Caco-2 (cell line): ENCODE measurements at regions not wholly inside any gene's neighbourhood (a gene's known extent, or its start where the extent isn't known, plus 50 kb on each side); places are given as distances from the start of the nearest gene placed in this dataset.

Source experiments
- BruUV-seq: library from RNA; stranded (reverse); fragments of 400-500 nt; replicated peaks from 2 replicates; lab custom pipeline; 2021; lab: Mats Ljungman, UMichigan
- CTCF ChIA-PET: fragments of 300-600 bp; sonication (Branson Sonifier 250); formaldehyde crosslinking; loops from one replicate; lab custom pipeline; 2022; ENCODE audit warnings: antibody characterized with exemption; lab: Charles Lee
- POLR2A ChIA-PET: fragments of 300-600 bp; sonication (Branson Sonifier 250); formaldehyde crosslinking; loops from one replicate; lab custom pipeline; 2022; ENCODE audit warnings: antibody characterized with exemption; lab: Charles Lee
- DNase-seq, 2 experiments: peaks; one replicate each; pipeline versions ENCODE4 v3.0.0 to v3.0.0-alpha.2; 2020 to 2022
- H3K27me3 ChIP-seq: replicated peaks from 2 replicates; pipeline ENCODE4 v1.6.0; 2011; ENCODE audit warnings: low read length; ENCODE audit not compliant: control insufficient read depth, insufficient read depth
- H3K36me3 ChIP-seq: 2 replicates; pipeline ENCODE4 v1.5.1; 2011; ENCODE audit warnings: low read length; ENCODE audit not compliant: control insufficient read depth, insufficient read depth
- H3K4me1 ChIP-seq: fragments of 250-450 bp; sonication (Bioruptor Pico); 2 replicates; pipeline ENCODE4 v1.5.1; 2020; ENCODE audit warnings: mild to moderate bottlenecking
- H3K4me3 ChIP-seq: 2 replicates; pipeline ENCODE4 v1.5.1; 2011; ENCODE audit warnings: low read depth, mild to moderate bottlenecking, control low read depth, low read length
- H3K9me3 ChIP-seq: fragments of 250-450 bp; sonication (Bioruptor Pico); 2 replicates; pipeline ENCODE4 v1.5.1; 2020; ENCODE audit warnings: mild to moderate bottlenecking, moderate library complexity
- H3K27ac Mint-ChIP-seq: one replicate; pipeline ENCODE4 v1.8.0; 2022; ENCODE audit warnings: mixed read lengths; ENCODE audit not compliant: unreplicated experiment
- H3K27me3 Mint-ChIP-seq: one replicate; pipeline ENCODE4 v1.8.0; 2022; ENCODE audit warnings: mixed read lengths; ENCODE audit not compliant: insufficient read depth, unreplicated experiment
- H3K36me3 Mint-ChIP-seq: one replicate; pipeline ENCODE4 v1.8.0; 2022; ENCODE audit warnings: mild to moderate bottlenecking, mixed read lengths; ENCODE audit not compliant: insufficient read depth, unreplicated experiment
- H3K4me1 Mint-ChIP-seq: one replicate; pipeline ENCODE4 v1.8.0; 2022; ENCODE audit warnings: low read depth, mixed read lengths; ENCODE audit not compliant: unreplicated experiment
- H3K4me3 Mint-ChIP-seq: one replicate; pipeline ENCODE4 v1.8.0; 2022; ENCODE audit warnings: mild to moderate bottlenecking, moderate library complexity, mixed read lengths; ENCODE audit not compliant: unreplicated experiment
- H3K9me3 Mint-ChIP-seq: one replicate; pipeline ENCODE4 v1.8.0; 2022; ENCODE audit warnings: mixed read lengths; ENCODE audit not compliant: unreplicated experiment
- CTCF ChIP-seq, 2 experiments: fragments of 200-600 bp in 1 of 2; IDR thresholded peaks; 1 replicate in 1 of 2; 2 replicates in 1 of 2; pipeline versions ENCODE4 v1.5.1 to v1.8.0; 2011 to 2022; ENCODE audit warnings: antibody characterized with exemption in 1 of 2, control low read depth in 1 of 2, inconsistent platforms in 1 of 2, low read depth in 1 of 2, low read length in 1 of 2, mild to moderate bottlenecking in 1 of 2, moderate library complexity in 1 of 2; ENCODE audit not compliant: insufficient read depth in 1 of 2, severe bottlenecking in 1 of 2, unreplicated experiment in 1 of 2
- intact Hi-C: fragments of 100-400 bp; cut with micrococcal nuclease; formaldehyde crosslinking; loops from one replicate; pipeline ENCODE4 v1.10.0; 2022; ENCODE audit not compliant: unreplicated experiment

GRCh38 chr6:86215323-86215722 is 572.6 kb upstream of the SYNCRIP start:
- no peak for DNase-seq
- POLR2A ChIA-PET: no interaction called here
- H3K27me3 Mint-ChIP-seq: no peaks in the 10 kb centered on the region
- no peaks in the 10 kb centered on the region for H3K9me3 Mint-ChIP-seq
- H3K27ac Mint-ChIP-seq: no peak overlapping the region
- Histone ChIP-seq H3K9me3 (no peaks in the 10 kb centered on the region), H3K36me3 (no peaks in the 10 kb centered on the region), H3K4me1 (no peaks in the 10 kb centered on the region), H3K27me3 (no peaks in the 10 kb centered on the region), H3K4me3 (no peak overlapping the region)
- intact Hi-C loops: no loop called here
- H3K36me3 Mint-ChIP-seq: no peaks in the 10 kb centered on the region
- H3K4me3 Mint-ChIP-seq: no peak overlapping the region
- CTCF ChIA-PET: no interaction called here
- no peak for TF ChIP-seq CTCF (IDR thresholded peaks at IDR 0.05; ENCODE audit: insufficient read depth in 1 of 2, low read depth in 1 of 2, low read length in 1 of 2, severe bottlenecking in 1 of 2, unreplicated experiment in 1 of 2)
- no TSS peak for BruUV-seq
- H3K4me1 Mint-ChIP-seq: no peaks in the 10 kb centered on the region

GRCh38 chr6:86205980-86206379 is 563.3 kb upstream of the SYNCRIP start:
- H3K4me1 Mint-ChIP-seq: no peaks in the 10 kb centered on the region

GRCh38 chr6:86203044-86203443 is 560.4 kb upstream of the SYNCRIP start:
- H3K36me3 Mint-ChIP-seq: no peaks in the 10 kb centered on the region
- H3K9me3 ChIP-seq: no peaks in the 10 kb centered on the region
- H3K27ac Mint-ChIP-seq: no peak overlapping the region
- no peaks in the 10 kb centered on the region for H3K27me3 ChIP-seq
- intact Hi-C loops: no loop called here
- H3K4me1 Mint-ChIP-seq: no peaks in the 10 kb centered on the region
- ChIA-PET CTCF (no interaction called here), POLR2A (no interaction called here)
- H3K4me1 ChIP-seq: no peaks in the 10 kb centered on the region
- TF ChIP-seq CTCF (IDR thresholded peaks at IDR 0.05; ENCODE audit: insufficient read depth in 1 of 2, low read depth in 1 of 2, low read length in 1 of 2, severe bottlenecking in 1 of 2, unreplicated experiment in 1 of 2): no peak
- no peak for DNase-seq
- H3K4me3 ChIP-seq: no peak overlapping the region
- no peaks in the 10 kb centered on the region for H3K9me3 Mint-ChIP-seq
- BruUV-seq: no TSS peak
- H3K36me3 ChIP-seq: no peaks in the 10 kb centered on the region
- no peaks in the 10 kb centered on the region for H3K27me3 Mint-ChIP-seq
- H3K4me3 Mint-ChIP-seq: no peak overlapping the region

More at GRCh38 chr6:86205980-86206379, 563.3 kb upstream of the SYNCRIP start:
- Mint-ChIP-seq H3K36me3 (no peaks in the 10 kb centered on the region), H3K9me3 (no peaks in the 10 kb centered on the region), H3K27me3 (no peaks in the 10 kb centered on the region), H3K27ac (no peak overlapping the region), H3K4me3 (no peak overlapping the region)
- no peaks in the 10 kb centered on the region for H3K27me3 ChIP-seq
- H3K9me3 ChIP-seq: no peaks in the 10 kb centered on the region
- DNase-seq: no peak
- TF ChIP-seq CTCF (IDR thresholded peaks at IDR 0.05; ENCODE audit: insufficient read depth in 1 of 2, low read depth in 1 of 2, low read length in 1 of 2, severe bottlenecking in 1 of 2, unreplicated experiment in 1 of 2): no peak
- no peaks in the 10 kb centered on the region for H3K36me3 ChIP-seq
- no TSS peak for BruUV-seq
- intact Hi-C loops: no loop called here
- H3K4me1 ChIP-seq: no peaks in the 10 kb centered on the region
- H3K4me3 ChIP-seq: no peak overlapping the region
- POLR2A ChIA-PET: no interaction called here
- CTCF ChIA-PET: no interaction called here
